Astrocyte of the cerebellum (primary cell): ENCODE measurements at regions not wholly inside any gene's neighbourhood (a gene's known extent, or its start where the extent isn't known, plus 50 kb on each side); places are given as distances from the start of the nearest gene placed in this dataset.
A peak's percentile ranks its signal among the peaks of the same experiment; 100 is the strongest.

Experiments
- DNase-seq: peaks from one replicate; pipeline ENCODE4 v3.0.0-alpha.2; 2011; ENCODE audit warnings: low read depth
- H3K4me3 ChIP-seq: 2 replicates; pipeline ENCODE4 v1.5.1; 2011; ENCODE audit warnings: mild to moderate bottlenecking, low read depth, low read length, moderate library complexity
- in situ Hi-C: cut with HindIII; loops from 2 replicates; pipeline ENCODE4 v1.10.0; 2017; ENCODE audit warnings: low sequenced_read_pairs
- TF ChIP-seq, protein P1 (sequence below): IDR thresholded peaks from 2 replicates; pipeline ENCODE4 v1.5.1; 2012; ENCODE audit warnings: low read length, low read depth, moderate library complexity, mild to moderate bottlenecking; ENCODE audit errors: missing control alignments

- H3K4me3 ChIP-seq: no peak overlapping the region
- in situ Hi-C loops: no loop called here
- TF ChIP-seq, protein P1, sequence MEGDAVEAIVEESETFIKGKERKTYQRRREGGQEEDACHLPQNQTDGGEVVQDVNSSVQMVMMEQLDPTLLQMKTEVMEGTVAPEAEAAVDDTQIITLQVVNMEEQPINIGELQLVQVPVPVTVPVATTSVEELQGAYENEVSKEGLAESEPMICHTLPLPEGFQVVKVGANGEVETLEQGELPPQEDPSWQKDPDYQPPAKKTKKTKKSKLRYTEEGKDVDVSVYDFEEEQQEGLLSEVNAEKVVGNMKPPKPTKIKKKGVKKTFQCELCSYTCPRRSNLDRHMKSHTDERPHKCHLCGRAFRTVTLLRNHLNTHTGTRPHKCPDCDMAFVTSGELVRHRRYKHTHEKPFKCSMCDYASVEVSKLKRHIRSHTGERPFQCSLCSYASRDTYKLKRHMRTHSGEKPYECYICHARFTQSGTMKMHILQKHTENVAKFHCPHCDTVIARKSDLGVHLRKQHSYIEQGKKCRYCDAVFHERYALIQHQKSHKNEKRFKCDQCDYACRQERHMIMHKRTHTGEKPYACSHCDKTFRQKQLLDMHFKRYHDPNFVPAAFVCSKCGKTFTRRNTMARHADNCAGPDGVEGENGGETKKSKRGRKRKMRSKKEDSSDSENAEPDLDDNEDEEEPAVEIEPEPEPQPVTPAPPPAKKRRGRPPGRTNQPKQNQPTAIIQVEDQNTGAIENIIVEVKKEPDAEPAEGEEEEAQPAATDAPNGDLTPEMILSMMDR: no peak
- peak; percentile 6 for DNase-seq
Observed at GRCh38 chr6:85747666-85748065, 105.0 kb upstream of the SYNCRIP start.

DNA sequence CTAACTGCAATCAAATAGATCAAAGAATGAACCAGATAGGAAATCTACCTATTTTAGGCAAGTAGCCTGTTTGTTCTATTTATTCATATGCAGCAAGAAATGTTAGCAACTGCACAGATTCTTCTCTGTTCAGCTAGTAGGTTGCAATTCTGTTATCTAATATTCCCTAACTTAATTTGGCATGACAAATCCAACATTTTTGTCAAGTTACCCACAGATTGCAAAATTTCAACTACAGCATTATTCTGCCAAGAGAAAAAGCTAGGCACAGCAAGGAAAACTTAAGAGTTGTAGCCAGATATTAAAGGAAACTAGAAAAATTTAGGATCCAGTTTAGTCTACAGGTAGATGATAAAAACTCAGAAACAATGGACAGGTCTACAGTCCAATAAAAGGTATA, 104.4 kb upstream of the SYNCRIP start:
- TF ChIP-seq, protein P1: no peak
- in situ Hi-C loops: no loop called here
- no peak overlapping the region for H3K4me3 ChIP-seq
- no peak for DNase-seq

- in situ Hi-C loops: no loop called here
- TF ChIP-seq, protein P1: no peak
- H3K4me3 ChIP-seq: no peak overlapping the region
- no peak for DNase-seq
Observed at GRCh38 chr6:85744433-85744970, 101.8 kb upstream of the SYNCRIP start.

- no peak for DNase-seq
- no peak overlapping the region for H3K4me3 ChIP-seq
- TF ChIP-seq, protein P1: no peak
- in situ Hi-C loops: no loop called here
Observed at GRCh38 chr6:85726206-85726605, 83.5 kb upstream of the SYNCRIP start.

GRCh38 chr6:85715797-85716196, 73.1 kb upstream of the SYNCRIP start:
- no peak for DNase-seq
- no peak overlapping the region for H3K4me3 ChIP-seq
- in situ Hi-C loops: no loop called here
- TF ChIP-seq, protein P1: no peak

GRCh38 chr6:85714893-85715530, 72.3 kb upstream of the SYNCRIP start:
- H3K4me3 ChIP-seq: no peak overlapping the region
- in situ Hi-C loops: no loop called here
- TF ChIP-seq, protein P1: no peak
- no peak for DNase-seq
